SK-N-SH treated with all-trans-retinoic acid at 6 μM for 48 hours (cell line): ENCODE measurements at regions not wholly inside any gene's neighbourhood (a gene's known extent, or its start where the extent isn't known, plus 50 kb on each side); places are given as distances from the start of the nearest gene placed in this dataset.

Experiments
- ATAC-seq: fragments of 200-7000 bp; cut with Tn5 transposase; 3 replicates; pipeline ENCODE4 v1.9.1; 2020; ENCODE audit warnings: mild to moderate bottlenecking, moderate library complexity
- ARNTL ChIP-seq: fragments of 450-650 bp; formaldehyde crosslinking; IDR thresholded peaks from 2 replicates; pipeline ENCODE4 v1.5.0; 2020; ENCODE audit warnings: low read depth, mild to moderate bottlenecking, moderate library complexity, borderline replicate concordance
- BACH2 ChIP-seq: fragments of 250-450 bp; sonication (Bioruptor Pico); IDR thresholded peaks from 2 replicates; pipeline ENCODE4 v1.9.0; 2021; ENCODE audit warnings: mild to moderate bottlenecking, borderline replicate concordance
- CREB5 ChIP-seq: fragments of 250-450 bp; sonication (Bioruptor Pico); IDR thresholded peaks from 2 replicates; pipeline ENCODE4 v1.5.1; 2020; ENCODE audit warnings: low read depth, mild to moderate bottlenecking, moderate library complexity
- CSDC2 ChIP-seq: fragments of 250-450 bp; sonication (Bioruptor Pico); IDR thresholded peaks from 2 replicates; pipeline ENCODE4 v1.5.0; 2020; ENCODE audit warnings: mild to moderate bottlenecking, moderate library complexity
- CSRNP3 ChIP-seq: fragments of 250-450 bp; sonication (Bioruptor Pico); IDR thresholded peaks from 2 replicates; pipeline ENCODE4 v1.5.1; 2021; ENCODE audit warnings: mild to moderate bottlenecking, moderate library complexity
- ESRRG ChIP-seq: fragments of 250-450 bp; sonication (Bioruptor Pico); IDR thresholded peaks from 2 replicates; pipeline ENCODE4 v1.6.1; 2021; ENCODE audit warnings: mild to moderate bottlenecking
- GLIS3 ChIP-seq: fragments of 250-450 bp; sonication (Bioruptor Pico); IDR thresholded peaks from 2 replicates; pipeline ENCODE4 v1.5.0; 2020; ENCODE audit warnings: mild to moderate bottlenecking, moderate library complexity
- ISL1 ChIP-seq: fragments of 250-450 bp; sonication (Bioruptor Pico); IDR thresholded peaks from 2 replicates; pipeline ENCODE4 v2.1.2; 2022; ENCODE audit warnings: mild to moderate bottlenecking, moderate library complexity
- OSR1 ChIP-seq: fragments of 250-450 bp; sonication (Bioruptor Pico); IDR thresholded peaks from 2 replicates; pipeline ENCODE4 v1.8.0; 2022; ENCODE audit warnings: moderate library complexity, mild to moderate bottlenecking, inconsistent platforms
- PPARA ChIP-seq: fragments of 250-450 bp; sonication (Bioruptor Pico); IDR thresholded peaks from 2 replicates; pipeline ENCODE4 v1.5.0; 2020; ENCODE audit warnings: mild to moderate bottlenecking, borderline replicate concordance
- RARB ChIP-seq: fragments of 250-450 bp; sonication (Bioruptor Pico); IDR thresholded peaks from 2 replicates; pipeline ENCODE4 v1.8.0; 2021; ENCODE audit warnings: mild to moderate bottlenecking, moderate library complexity
- SNAI2 ChIP-seq: fragments of 250-450 bp; sonication (Bioruptor Pico); IDR thresholded peaks from 2 replicates; pipeline ENCODE4 v1.5.0; 2020; ENCODE audit warnings: mild to moderate bottlenecking, moderate library complexity
- TCF4 ChIP-seq: fragments of 250-450 bp; sonication (Bioruptor Pico); IDR thresholded peaks from 2 replicates; pipeline ENCODE4 v1.8.0; 2021; ENCODE audit warnings: mild to moderate bottlenecking, moderate library complexity, borderline replicate concordance
- TOX ChIP-seq: fragments of 250-450 bp; sonication (Bioruptor Pico); IDR thresholded peaks from 2 replicates; pipeline ENCODE4 v1.8.0; 2021; ENCODE audit warnings: mild to moderate bottlenecking, moderate library complexity, borderline replicate concordance
- ZFP3 ChIP-seq: fragments of 250-450 bp; sonication (Bioruptor Pico); IDR thresholded peaks from 2 replicates; pipeline ENCODE4 v1.5.0; 2020; ENCODE audit warnings: mild to moderate bottlenecking, moderate library complexity
- ZFP30 ChIP-seq: fragments of 450-650 bp; formaldehyde crosslinking; IDR thresholded peaks from 2 replicates; pipeline ENCODE4 v1.5.0; 2022; ENCODE audit warnings: mild to moderate bottlenecking, moderate library complexity
- ZNF565 ChIP-seq: fragments of 450-650 bp; formaldehyde crosslinking; conservative IDR thresholded peaks from 2 replicates; pipeline ENCODE4 v1.5.0; 2020; ENCODE audit warnings: low read depth, mild to moderate bottlenecking, moderate library complexity
- ZNF70 ChIP-seq: fragments of 450-650 bp; formaldehyde crosslinking; IDR thresholded peaks from 2 replicates; pipeline ENCODE4 v1.5.0; 2020; ENCODE audit warnings: mild to moderate bottlenecking, moderate library complexity
- ZNF8 ChIP-seq: fragments of 450-650 bp; formaldehyde crosslinking; IDR thresholded peaks from 2 replicates; pipeline ENCODE4 v1.5.0; 2020; ENCODE audit warnings: mild to moderate bottlenecking, moderate library complexity
- TF ChIP-seq, protein P1 (sequence below): fragments of 250-450 bp; sonication (Bioruptor Pico); IDR thresholded peaks from 2 replicates; pipeline ENCODE4 v1.8.0; 2020; ENCODE audit warnings: mild to moderate bottlenecking, moderate library complexity, borderline replicate concordance
- TF ChIP-seq, protein P2 (sequence below): fragments of 250-450 bp; sonication (Bioruptor Pico); IDR thresholded peaks from 2 replicates; pipeline ENCODE4 v1.8.0; 2021; ENCODE audit warnings: low read depth, mild to moderate bottlenecking, moderate library complexity, borderline replicate concordance

GRCh38 chr10:120396228-120396627 is 60.8 kb upstream of the PLPP4 start (continued):
- TF ChIP-seq ZFP3 (CRISPR knock-in tag) (no peak), RARB (CRISPR knock-in tag) (no peak), CSRNP3 (CRISPR knock-in tag) (no peak), PPARA (CRISPR knock-in tag) (no peak), CSDC2 (no peak), GLIS3 (CRISPR knock-in tag) (no peak)

DNA sequence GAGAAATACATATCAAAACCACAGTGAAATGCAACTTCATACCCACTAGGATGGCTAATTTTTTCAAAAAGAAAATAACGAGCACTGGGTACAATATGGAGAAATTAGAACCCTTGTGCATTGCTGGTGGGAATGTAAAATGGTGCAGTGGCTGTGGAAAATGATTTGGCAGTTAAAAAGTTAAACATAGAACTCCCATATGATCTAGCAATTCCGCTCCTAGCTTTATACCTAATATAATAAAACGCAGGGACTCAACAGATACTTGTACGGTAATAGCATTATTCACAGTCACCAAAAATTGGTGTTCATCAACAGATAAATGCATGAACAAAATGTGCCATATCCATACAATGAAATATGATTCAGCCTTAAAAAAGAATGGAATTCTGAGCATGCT is 58.8 kb upstream of the PLPP4 start:
- TF ChIP-seq ZFP30: no peak
- TF ChIP-seq TOX (CRISPR knock-in tag): no peak
- no peak for TF ChIP-seq CSDC2
- no peak for TF ChIP-seq CREB5 (CRISPR knock-in tag)
- TF ChIP-seq GLIS3 (CRISPR knock-in tag): no peak
- TF ChIP-seq, protein P1, sequence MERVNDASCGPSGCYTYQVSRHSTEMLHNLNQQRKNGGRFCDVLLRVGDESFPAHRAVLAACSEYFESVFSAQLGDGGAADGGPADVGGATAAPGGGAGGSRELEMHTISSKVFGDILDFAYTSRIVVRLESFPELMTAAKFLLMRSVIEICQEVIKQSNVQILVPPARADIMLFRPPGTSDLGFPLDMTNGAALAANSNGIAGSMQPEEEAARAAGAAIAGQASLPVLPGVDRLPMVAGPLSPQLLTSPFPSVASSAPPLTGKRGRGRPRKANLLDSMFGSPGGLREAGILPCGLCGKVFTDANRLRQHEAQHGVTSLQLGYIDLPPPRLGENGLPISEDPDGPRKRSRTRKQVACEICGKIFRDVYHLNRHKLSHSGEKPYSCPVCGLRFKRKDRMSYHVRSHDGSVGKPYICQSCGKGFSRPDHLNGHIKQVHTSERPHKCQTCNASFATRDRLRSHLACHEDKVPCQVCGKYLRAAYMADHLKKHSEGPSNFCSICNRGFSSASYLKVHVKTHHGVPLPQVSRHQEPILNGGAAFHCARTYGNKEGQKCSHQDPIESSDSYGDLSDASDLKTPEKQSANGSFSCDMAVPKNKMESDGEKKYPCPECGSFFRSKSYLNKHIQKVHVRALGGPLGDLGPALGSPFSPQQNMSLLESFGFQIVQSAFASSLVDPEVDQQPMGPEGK (CRISPR knock-in tag): no peak
- TF ChIP-seq OSR1 (CRISPR knock-in tag): no peak
- TF ChIP-seq PPARA (CRISPR knock-in tag): no peak
- TF ChIP-seq ISL1 (CRISPR knock-in tag): no peak
- TF ChIP-seq RARB (CRISPR knock-in tag): no peak
- no peak for TF ChIP-seq TCF4 (CRISPR knock-in tag)
- TF ChIP-seq ARNTL (CRISPR knock-in tag): no peak
- TF ChIP-seq, protein P2, sequence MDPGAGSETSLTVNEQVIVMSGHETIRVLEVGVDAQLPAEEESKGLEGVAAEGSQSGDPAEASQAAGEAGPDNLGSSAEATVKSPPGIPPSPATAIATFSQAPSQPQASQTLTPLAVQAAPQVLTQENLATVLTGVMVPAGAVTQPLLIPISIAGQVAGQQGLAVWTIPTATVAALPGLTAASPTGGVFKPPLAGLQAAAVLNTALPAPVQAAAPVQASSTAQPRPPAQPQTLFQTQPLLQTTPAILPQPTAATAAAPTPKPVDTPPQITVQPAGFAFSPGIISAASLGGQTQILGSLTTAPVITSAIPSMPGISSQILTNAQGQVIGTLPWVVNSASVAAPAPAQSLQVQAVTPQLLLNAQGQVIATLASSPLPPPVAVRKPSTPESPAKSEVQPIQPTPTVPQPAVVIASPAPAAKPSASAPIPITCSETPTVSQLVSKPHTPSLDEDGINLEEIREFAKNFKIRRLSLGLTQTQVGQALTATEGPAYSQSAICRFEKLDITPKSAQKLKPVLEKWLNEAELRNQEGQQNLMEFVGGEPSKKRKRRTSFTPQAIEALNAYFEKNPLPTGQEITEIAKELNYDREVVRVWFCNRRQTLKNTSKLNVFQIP (CRISPR knock-in tag): no peak
- no peak for TF ChIP-seq ZFP3 (CRISPR knock-in tag)
- no peak for TF ChIP-seq CSRNP3 (CRISPR knock-in tag)
- no peak for TF ChIP-seq ZNF8 (CRISPR knock-in tag)
- TF ChIP-seq BACH2 (CRISPR knock-in tag): no peak
- no peak for TF ChIP-seq ESRRG (CRISPR knock-in tag)
- no peak for ATAC-seq

DNA sequence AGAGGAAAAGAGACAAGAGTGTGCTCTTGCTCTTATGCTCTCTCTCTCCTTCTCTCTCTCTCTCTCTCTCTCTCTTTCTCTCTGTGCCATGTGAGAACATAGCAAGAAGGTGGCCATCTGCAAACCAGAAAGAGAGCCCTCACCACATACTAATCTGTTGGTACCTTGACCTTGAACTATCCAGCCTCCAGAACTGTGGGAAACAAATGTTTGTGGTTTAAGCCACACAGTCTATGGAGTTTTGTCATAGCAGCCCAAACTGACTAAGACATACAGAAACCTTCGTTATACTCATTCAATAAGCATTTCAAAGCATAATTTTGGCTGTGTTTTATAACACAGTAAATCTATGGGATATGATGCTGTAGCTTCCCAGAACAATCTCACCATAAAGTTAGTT is 56.4 kb upstream of the PLPP4 start:
- TF ChIP-seq PPARA (CRISPR knock-in tag): no peak
- TF ChIP-seq SNAI2 (CRISPR knock-in tag): no peak
- no peak for TF ChIP-seq BACH2 (CRISPR knock-in tag)
- TF ChIP-seq ZFP3 (CRISPR knock-in tag): no peak
- no peak for TF ChIP-seq ISL1 (CRISPR knock-in tag)
- TF ChIP-seq ZNF70 (CRISPR knock-in tag): no peak
- TF ChIP-seq, protein P2 (CRISPR knock-in tag): no peak
- TF ChIP-seq ZNF565: no peak
- TF ChIP-seq, protein P1 (CRISPR knock-in tag): no peak
- no peak for ATAC-seq
